OCI-LY3 (cell line): ENCODE measurements at regions not wholly inside any gene's neighbourhood (a gene's known extent, or its start where the extent isn't known, plus 50 kb on each side); places are given as distances from the start of the nearest gene placed in this dataset.

Source experiments
- CTCF ChIP-seq: fragments of 200-600, 300-600 bp; sonication (generic); IDR thresholded peaks from 2 replicates; pipeline ENCODE4 v1.5.1; 2014; ENCODE audit warnings: antibody characterized with exemption, low read length, low read depth
- EZH2phosphoT487 ChIP-seq: fragments of 200-600 bp; shearing (Covaris generic); IDR thresholded peaks from 2 replicates; pipeline ENCODE4 v1.6.1; 2018; ENCODE audit warnings: antibody characterized with exemption, mixed run types, low read depth

- TF ChIP-seq CTCF (no peak), EZH2phosphoT487 (no peak)
These were observed 252.2 kb upstream of the HSF2 start for GRCh38 chr6:122147291-122147690.
